ENCODE measurements at regions not wholly inside any gene's neighbourhood (a gene's known extent, or its start where the extent isn't known, plus 50 kb on each side); places are given as distances from the start of the nearest gene placed in this dataset.

- intact Hi-C loops (cut with DNase I; ENCODE audit: low total_unique reads): no loop called here
- Histone ChIP-seq H3K27me3 (no peaks in the 10 kb centered on the region), H3K4me1 (no peaks in the 10 kb centered on the region), H3K4me3 (no peak overlapping the region), H3K9me3 (no peaks in the 10 kb centered on the region), H3K27ac (no peak overlapping the region), H3K36me3 (ENCODE audit: low read depth, missing control alignments) (no peaks in the 10 kb centered on the region)
- no peak for TF ChIP-seq POLR2A (IDR thresholded peaks at IDR 0.05)
- TF ChIP-seq CTCF (IDR thresholded peaks at IDR 0.05): no peak
- no peak for DNase-seq
- WGBS, 2 donors: 100% methylated on average over 1 of the region's 1 CpG
These were observed 70.3 kb upstream of the NDP start for GRCh38 chrX:44043496-44043895.

- Histone ChIP-seq H3K4me1 (no peaks in the 10 kb centered on the region), H3K36me3 (ENCODE audit: low read depth, missing control alignments) (no peaks in the 10 kb centered on the region), H3K27me3 (no peaks in the 10 kb centered on the region), H3K4me3 (no peak overlapping the region), H3K9me3 (no peaks in the 10 kb centered on the region), H3K27ac (no peak overlapping the region)
- intact Hi-C loops (cut with DNase I; ENCODE audit: low total_unique reads): no loop called here
- TF ChIP-seq POLR2A (IDR thresholded peaks at IDR 0.05) (no peak), CTCF (IDR thresholded peaks at IDR 0.05) (no peak)
- DNase-seq: peak; percentile 16
- 44 to 70% methylated on average over 1 of the region's 1 CpG for WGBS, 2 donors
These were observed 69.6 kb upstream of the NDP start for GRCh38 chrX:44042751-44043150.

- no peaks in the 10 kb centered on the region for H3K4me1 ChIP-seq
- H3K36me3 ChIP-seq (ENCODE audit: low read depth, missing control alignments): no peaks in the 10 kb centered on the region
- WGBS, 2 donors: 82 to 85% methylated on average over 2 of the region's 2 CpGs
- no peaks in the 10 kb centered on the region for H3K27me3 ChIP-seq
- no peak overlapping the region for H3K27ac ChIP-seq
- TF ChIP-seq POLR2A (IDR thresholded peaks at IDR 0.05) (no peak), CTCF (IDR thresholded peaks at IDR 0.05) (no peak)
- no peak overlapping the region for H3K4me3 ChIP-seq
- no peak for DNase-seq
- intact Hi-C loops (cut with DNase I; ENCODE audit: low total_unique reads): no loop called here
- H3K9me3 ChIP-seq: no peaks in the 10 kb centered on the region
These were observed 68.9 kb upstream of the NDP start for GRCh38 chrX:44042116-44042515.

GRCh38 chrX:44040406-44040805 lies 67.2 kb upstream of the NDP start:
- no peak for DNase-seq
- H3K9me3 ChIP-seq: no peaks in the 10 kb centered on the region
- intact Hi-C loops (cut with DNase I; ENCODE audit: low total_unique reads): no loop called here
- H3K4me3 ChIP-seq: no peak overlapping the region
- no peaks in the 10 kb centered on the region for H3K27me3 ChIP-seq
- no peaks in the 10 kb centered on the region for H3K4me1 ChIP-seq
- no peak overlapping the region for H3K27ac ChIP-seq
- no peaks in the 10 kb centered on the region for H3K36me3 ChIP-seq (ENCODE audit: low read depth, missing control alignments)
- no peak for TF ChIP-seq CTCF (IDR thresholded peaks at IDR 0.05)
- TF ChIP-seq POLR2A (IDR thresholded peaks at IDR 0.05): no peak
- WGBS, 2 donors: 92 to 94% methylated on average over 3 of the region's 3 CpGs

GRCh38 chrX:44039556-44039955 lies 66.4 kb upstream of the NDP start:
- Histone ChIP-seq H3K27me3 (no peaks in the 10 kb centered on the region), H3K27ac (no peak overlapping the region), H3K4me3 (no peak overlapping the region), H3K4me1 (no peaks in the 10 kb centered on the region), H3K36me3 (ENCODE audit: low read depth, missing control alignments) (no peaks in the 10 kb centered on the region), H3K9me3 (no peaks in the 10 kb centered on the region)
- TF ChIP-seq CTCF (IDR thresholded peaks at IDR 0.05): no peak
- no peak for DNase-seq
- intact Hi-C loops (cut with DNase I; ENCODE audit: low total_unique reads): no loop called here
- 83 to 100% methylated on average over 1 of the region's 1 CpG for WGBS, 2 donors
